ENCODE measurements at regions not wholly inside any gene's neighbourhood (a gene's known extent, or its start where the extent isn't known, plus 50 kb on each side); places are given as distances from the start of the nearest gene placed in this dataset.

GRCh38 chr7:85823396-85824080 lies 636.7 kb upstream of the SEMA3D start:
- TF ChIP-seq CTCF (IDR thresholded peaks at IDR 0.05): no peak
- no peak for TF ChIP-seq POLR2A (IDR thresholded peaks at IDR 0.05)
- no peak for TF ChIP-seq EP300 (IDR thresholded peaks at IDR 0.05)
